D341Med (cell line): ENCODE measurements at regions not wholly inside any gene's neighbourhood (a gene's known extent, or its start where the extent isn't known, plus 50 kb on each side); places are given as distances from the start of the nearest gene placed in this dataset.
A peak's percentile ranks its signal among the peaks of the same experiment; 100 is the strongest.
"Not testable (repeated sequence)": the region's sequence is repeated elsewhere in the genome, so short reads cannot be mapped to it uniquely, and the experiment has no call there.

Experiments used
- DNase-seq: peaks from one replicate; pipeline ENCODE4 v3.0.0; 2012; ENCODE audit warnings: low spot score

- not testable (repeated sequence) for DNase-seq
Observed at GRCh38 chr1:99444211-99444927, 180.1 kb downstream of the PLPPR4 start.

- no peak for DNase-seq
Observed at GRCh38 chr1:99445071-99445470, 180.8 kb downstream of the PLPPR4 start.

GRCh38 chr1:99445486-99445885, 181.2 kb downstream of the PLPPR4 start:
- no peak for DNase-seq

GRCh38 chr1:99447721-99448120, 183.4 kb downstream of the PLPPR4 start:
- no peak for DNase-seq

- no peak for DNase-seq
Observed at GRCh38 chr1:99455760-99456159, 190.2 kb upstream of the PALMD start.

GRCh38 chr1:99456536-99456935, 189.4 kb upstream of the PALMD start:
- DNase-seq, result peak; percentile 38

GRCh38 chr1:99457381-99458165, 188.3 kb upstream of the PALMD start:
- no peak for DNase-seq

- no peak for DNase-seq
Observed at GRCh38 chr1:99461499-99461898, 184.4 kb upstream of the PALMD start.

- DNase-seq, result no peak
Observed at GRCh38 chr1:99464738-99465137, 181.2 kb upstream of the PALMD start.

GRCh38 chr1:99465176-99465900, 180.6 kb upstream of the PALMD start:
- DNase-seq, result peak; percentile 62

- DNase-seq, result no peak
Observed at GRCh38 chr1:99467645-99468044, 178.3 kb upstream of the PALMD start.

GRCh38 chr1:99469550-99469971, 176.4 kb upstream of the PALMD start:
- peak; percentile 64 for DNase-seq

- DNase-seq, result no peak
Observed at GRCh38 chr1:99472893-99473292, 173.0 kb upstream of the PALMD start.

GRCh38 chr1:99474350-99474893, 171.5 kb upstream of the PALMD start:
- DNase-seq, result no peak

GRCh38 chr1:99476058-99476457, 169.9 kb upstream of the PALMD start:
- no peak for DNase-seq

- no peak for DNase-seq
Observed at GRCh38 chr1:99481391-99481996, 164.4 kb upstream of the PALMD start.

GRCh38 chr1:99482286-99482685, 163.6 kb upstream of the PALMD start:
- no peak for DNase-seq

- no peak for DNase-seq
Observed at GRCh38 chr1:99482750-99483149, 163.2 kb upstream of the PALMD start.

GRCh38 chr1:99490031-99490430, 155.9 kb upstream of the PALMD start:
- DNase-seq, result no peak

- no peak for DNase-seq
Observed at GRCh38 chr1:99496067-99496466, 149.8 kb upstream of the PALMD start.

GRCh38 chr1:99497690-99498089, 148.2 kb upstream of the PALMD start:
- DNase-seq, result no peak

- DNase-seq, result no peak
Observed at GRCh38 chr1:99500541-99500940, 145.4 kb upstream of the PALMD start.
